GM23338 (cell line): ENCODE measurements at regions not wholly inside any gene's neighbourhood (a gene's known extent, or its start where the extent isn't known, plus 50 kb on each side); places are given as distances from the start of the nearest gene placed in this dataset.

Experiments used
- ATAC-seq: fragments of 200-7000 bp; cut with Tn5 transposase; 3 replicates; pipeline ENCODE4 v1.9.1; 2020
- DNase-seq: peaks from one replicate; pipeline ENCODE4 v3.0.0-alpha.2; 2015; ENCODE audit warnings: low spot score
- H2AFZ ChIP-seq: fragments of 200-600 bp; sonication (generic); 2 replicates; pipeline ENCODE4 v1.8.0; 2016; ENCODE audit warnings: antibody characterized with exemption, mild to moderate bottlenecking, moderate library complexity
- H3F3A ChIP-seq: fragments of 200-600 bp; sonication (generic); replicated peaks from 2 replicates; pipeline ENCODE4 v1.8.0; 2017; ENCODE audit warnings: antibody characterized with exemption, mixed run types, low read depth
- H3K27ac ChIP-seq: fragments of 200-600 bp; sonication (generic); 2 replicates; pipeline ENCODE4 v1.6.1; 2016; ENCODE audit warnings: low read depth
- H3K27me3 ChIP-seq: fragments of 200-600 bp; sonication (generic); 2 replicates; pipeline ENCODE4 v1.8.0; 2016; ENCODE audit warnings: mild to moderate bottlenecking, mixed run types, moderate library complexity; ENCODE audit not compliant: insufficient read depth
- H3K36me3 ChIP-seq: fragments of 200-600 bp; sonication (generic); 2 replicates; pipeline ENCODE4 v1.8.0; 2016; ENCODE audit warnings: mild to moderate bottlenecking; ENCODE audit not compliant: insufficient read depth
- H3K4me1 ChIP-seq: fragments of 200-600 bp; sonication (generic); 2 replicates; pipeline ENCODE4 v1.8.0; 2016; ENCODE audit warnings: mild to moderate bottlenecking, moderate library complexity; ENCODE audit not compliant: insufficient read depth
- H3K4me2 ChIP-seq: fragments of 200-600 bp; sonication (generic); 2 replicates; pipeline ENCODE4 v1.7.1; 2017; ENCODE audit warnings: mixed run types
- H3K4me3 ChIP-seq: fragments of 200-600 bp; sonication (generic); 2 replicates; pipeline ENCODE4 v1.6.1; 2016; ENCODE audit warnings: mixed run types
- H3K79me2 ChIP-seq: fragments of 200-600 bp; sonication (generic); replicated peaks from 2 replicates; pipeline ENCODE4 v1.8.0; 2017; ENCODE audit warnings: mild to moderate bottlenecking; ENCODE audit not compliant: insufficient read depth
- H3K9me2 ChIP-seq: fragments of 200-600 bp; sonication (generic); 2 replicates; pipeline ENCODE4 v1.8.0; 2017; ENCODE audit not compliant: insufficient read depth
- H4K20me1 ChIP-seq: fragments of 200-600 bp; sonication (generic); replicated peaks from 2 replicates; pipeline ENCODE4 v1.8.0; 2017; ENCODE audit warnings: mild to moderate bottlenecking; ENCODE audit not compliant: insufficient read depth
- H3K27ac Mint-ChIP-seq: 2 replicates; pipeline ENCODE4 v1.8.0; 2020; ENCODE audit warnings: inconsistent platforms, mild to moderate bottlenecking, moderate library complexity, mixed read lengths
- H3K27me3 Mint-ChIP-seq: 3 replicates; pipeline ENCODE4 v1.8.0; 2022; ENCODE audit warnings: low read depth, mild to moderate bottlenecking, moderate library complexity, mixed read lengths, inconsistent platforms; ENCODE audit not compliant: insufficient read depth, poor library complexity
- H3K36me3 Mint-ChIP-seq: 3 replicates; pipeline ENCODE4 v1.8.0; 2021; ENCODE audit warnings: low read depth, mild to moderate bottlenecking, inconsistent platforms, moderate library complexity, mixed read lengths
- H3K4me1 Mint-ChIP-seq: 3 replicates; pipeline ENCODE4 v1.8.0; 2020; ENCODE audit warnings: mild to moderate bottlenecking, inconsistent platforms, mixed read lengths
- H3K4me3 Mint-ChIP-seq: 3 replicates; pipeline ENCODE4 v1.8.0; 2021; ENCODE audit warnings: moderate library complexity, mild to moderate bottlenecking, inconsistent platforms, mixed read lengths
- H3K9me3 Mint-ChIP-seq: 3 replicates; pipeline ENCODE4 v1.8.0; 2020; ENCODE audit warnings: moderate library complexity, mild to moderate bottlenecking, inconsistent platforms, mixed read lengths
- CREB1 ChIP-seq: fragments of 250-450 bp; sonication (Bioruptor Pico); IDR thresholded peaks from 2 replicates; pipeline ENCODE4 v1.5.0; 2020; ENCODE audit warnings: low read depth, mild to moderate bottlenecking, moderate library complexity
- EZH2phosphoT487 ChIP-seq: fragments of 200-600 bp; sonication (generic); IDR thresholded peaks from one replicate; pipeline ENCODE4 v1.8.1; 2018; ENCODE audit warnings: antibody characterized with exemption; ENCODE audit not compliant: unreplicated experiment
- JUNB ChIP-seq: IDR thresholded peaks from one replicate; pipeline ENCODE4 v1.6.1; 2016; ENCODE audit warnings: antibody characterized with exemption; ENCODE audit not compliant: unreplicated experiment
- POLR2AphosphoS5 ChIP-seq: IDR thresholded peaks from 2 replicates; pipeline ENCODE4 v1.6.1; 2016; ENCODE audit warnings: antibody characterized with exemption, low read depth
- STAT1 ChIP-seq: IDR thresholded peaks from one replicate; pipeline ENCODE4 v1.6.1; 2016; ENCODE audit warnings: antibody characterized with exemption; ENCODE audit not compliant: unreplicated experiment
- ZNF114 ChIP-seq: fragments of 250-450 bp; sonication (Bioruptor Pico); IDR thresholded peaks from 2 replicates; pipeline ENCODE4 v1.5.0; 2020; ENCODE audit warnings: mild to moderate bottlenecking, moderate library complexity
- ZNF331 ChIP-seq: fragments of 250-450 bp; sonication (Bioruptor Pico); IDR thresholded peaks from 2 replicates; pipeline ENCODE4 v1.5.0; 2020; ENCODE audit warnings: low read depth, mild to moderate bottlenecking, moderate library complexity
- TF ChIP-seq, protein P1 (sequence below), 2 experiments: fragments of 200-600 bp in 1 of 2; sonication (generic) in 1 of 2; conservative IDR thresholded peaks; 2 replicates each; pipeline versions ENCODE4 v1.5.1 to v1.6.1; 2016 to 2017; ENCODE audit warnings: antibody characterized with exemption in 2 of 2, low read depth in 2 of 2, mild to moderate bottlenecking in 2 of 2, moderate library complexity in 1 of 2
- TF ChIP-seq, protein P2 (sequence below): IDR thresholded peaks from 2 replicates; pipeline ENCODE4 v1.6.1; 2016; ENCODE audit warnings: antibody characterized with exemption

GRCh38 chr2:2734308-2734707, 403.2 kb upstream of the MYT1L start:
- no peak overlapping the region for H3K4me3 ChIP-seq
- H3F3A ChIP-seq = no peaks in the 10 kb centered on the region
- H3K4me2 ChIP-seq = no peak overlapping the region
- no peaks in the 10 kb centered on the region; the same call in 1 of the 3 replicates for H3K4me1 Mint-ChIP-seq
- no peak overlapping the region for H3K27ac Mint-ChIP-seq
- H3K79me2 ChIP-seq = no peaks in the 10 kb centered on the region
- H3K36me3 ChIP-seq = no peaks in the 10 kb centered on the region
- H3K27me3 Mint-ChIP-seq = no peaks in the 10 kb centered on the region
- H4K20me1 ChIP-seq = no peaks in the 10 kb centered on the region
- H3K27ac ChIP-seq = no peak overlapping the region
- no peaks in the 10 kb centered on the region for H3K27me3 ChIP-seq
- no peak overlapping the region for H3K4me3 Mint-ChIP-seq
- no peaks in the 10 kb centered on the region for H3K4me1 ChIP-seq
- DNase-seq (no peak), ATAC-seq (no peak)
- no peak for TF ChIP-seq POLR2AphosphoS5
- TF ChIP-seq, protein P1, sequence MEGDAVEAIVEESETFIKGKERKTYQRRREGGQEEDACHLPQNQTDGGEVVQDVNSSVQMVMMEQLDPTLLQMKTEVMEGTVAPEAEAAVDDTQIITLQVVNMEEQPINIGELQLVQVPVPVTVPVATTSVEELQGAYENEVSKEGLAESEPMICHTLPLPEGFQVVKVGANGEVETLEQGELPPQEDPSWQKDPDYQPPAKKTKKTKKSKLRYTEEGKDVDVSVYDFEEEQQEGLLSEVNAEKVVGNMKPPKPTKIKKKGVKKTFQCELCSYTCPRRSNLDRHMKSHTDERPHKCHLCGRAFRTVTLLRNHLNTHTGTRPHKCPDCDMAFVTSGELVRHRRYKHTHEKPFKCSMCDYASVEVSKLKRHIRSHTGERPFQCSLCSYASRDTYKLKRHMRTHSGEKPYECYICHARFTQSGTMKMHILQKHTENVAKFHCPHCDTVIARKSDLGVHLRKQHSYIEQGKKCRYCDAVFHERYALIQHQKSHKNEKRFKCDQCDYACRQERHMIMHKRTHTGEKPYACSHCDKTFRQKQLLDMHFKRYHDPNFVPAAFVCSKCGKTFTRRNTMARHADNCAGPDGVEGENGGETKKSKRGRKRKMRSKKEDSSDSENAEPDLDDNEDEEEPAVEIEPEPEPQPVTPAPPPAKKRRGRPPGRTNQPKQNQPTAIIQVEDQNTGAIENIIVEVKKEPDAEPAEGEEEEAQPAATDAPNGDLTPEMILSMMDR (conservative IDR thresholded peaks at IDR 0.05; ENCODE audit: low read depth in 2 of 2) = no peak
- no peak for TF ChIP-seq JUNB
- H2AFZ ChIP-seq = no peak overlapping the region
- no peaks in the 10 kb centered on the region for H3K9me3 Mint-ChIP-seq
- no peaks in the 10 kb centered on the region for H3K9me2 ChIP-seq
- no peaks in the 10 kb centered on the region for H3K36me3 Mint-ChIP-seq

DNA sequence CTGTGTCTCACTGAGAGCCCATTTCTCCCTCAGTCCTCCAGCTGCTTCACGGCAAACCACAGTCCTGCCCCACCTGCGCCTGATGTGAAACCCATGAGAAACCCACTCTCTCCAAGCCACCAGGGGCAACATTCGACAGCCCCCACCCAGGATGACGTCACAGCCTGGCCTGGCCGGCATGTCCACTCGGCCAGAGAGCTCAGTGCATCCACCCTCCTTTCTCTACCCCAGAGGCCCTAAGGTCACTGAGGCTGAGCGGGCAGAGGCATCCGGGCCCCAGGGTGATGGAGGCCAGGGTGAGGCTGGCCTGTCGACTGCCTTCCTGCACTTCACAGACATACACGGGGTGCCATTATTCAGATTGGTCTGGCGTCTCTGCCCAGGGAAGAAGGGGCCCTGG, 402.7 kb upstream of the MYT1L start:
- Histone ChIP-seq H3K36me3 (no peaks in the 10 kb centered on the region), H3K27me3 (no peaks in the 10 kb centered on the region), H3F3A (no peaks in the 10 kb centered on the region), H3K27ac (no peak overlapping the region), H3K4me1 (no peaks in the 10 kb centered on the region), H3K79me2 (no peaks in the 10 kb centered on the region), H3K9me2 (no peaks in the 10 kb centered on the region), H2AFZ (no peak overlapping the region), H3K4me3 (no peak overlapping the region), H4K20me1 (no peaks in the 10 kb centered on the region), H3K4me2 (no peak overlapping the region)
- Mint-ChIP-seq H3K4me3 (no peak overlapping the region), H3K27me3 (no peaks in the 10 kb centered on the region), H3K9me3 (no peaks in the 10 kb centered on the region), H3K36me3 (no peaks in the 10 kb centered on the region), H3K4me1 (peaks cover 5% of the 10 kb centered on the region), H3K27ac (no peak overlapping the region)
- no peak for TF ChIP-seq ZNF114 (CRISPR knock-in tag)
- TF ChIP-seq STAT1 = no peak
- no peak for TF ChIP-seq EZH2phosphoT487
- TF ChIP-seq, protein P2, sequence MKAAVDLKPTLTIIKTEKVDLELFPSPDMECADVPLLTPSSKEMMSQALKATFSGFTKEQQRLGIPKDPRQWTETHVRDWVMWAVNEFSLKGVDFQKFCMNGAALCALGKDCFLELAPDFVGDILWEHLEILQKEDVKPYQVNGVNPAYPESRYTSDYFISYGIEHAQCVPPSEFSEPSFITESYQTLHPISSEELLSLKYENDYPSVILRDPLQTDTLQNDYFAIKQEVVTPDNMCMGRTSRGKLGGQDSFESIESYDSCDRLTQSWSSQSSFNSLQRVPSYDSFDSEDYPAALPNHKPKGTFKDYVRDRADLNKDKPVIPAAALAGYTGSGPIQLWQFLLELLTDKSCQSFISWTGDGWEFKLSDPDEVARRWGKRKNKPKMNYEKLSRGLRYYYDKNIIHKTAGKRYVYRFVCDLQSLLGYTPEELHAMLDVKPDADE = no peak
- TF ChIP-seq ZNF331 (CRISPR knock-in tag) = no peak
- TF ChIP-seq CREB1 = no peak
- no peak for TF ChIP-seq JUNB
- DNase-seq (no peak), ATAC-seq (no peak)
